ENCODE measurements at regions not wholly inside any gene's neighbourhood (a gene's known extent, or its start where the extent isn't known, plus 50 kb on each side); places are given as distances from the start of the nearest gene placed in this dataset.
"Not testable (repeated sequence)": the region's sequence is repeated elsewhere in the genome, so short reads cannot be mapped to it uniquely, and the experiment has no call there.

DNA sequence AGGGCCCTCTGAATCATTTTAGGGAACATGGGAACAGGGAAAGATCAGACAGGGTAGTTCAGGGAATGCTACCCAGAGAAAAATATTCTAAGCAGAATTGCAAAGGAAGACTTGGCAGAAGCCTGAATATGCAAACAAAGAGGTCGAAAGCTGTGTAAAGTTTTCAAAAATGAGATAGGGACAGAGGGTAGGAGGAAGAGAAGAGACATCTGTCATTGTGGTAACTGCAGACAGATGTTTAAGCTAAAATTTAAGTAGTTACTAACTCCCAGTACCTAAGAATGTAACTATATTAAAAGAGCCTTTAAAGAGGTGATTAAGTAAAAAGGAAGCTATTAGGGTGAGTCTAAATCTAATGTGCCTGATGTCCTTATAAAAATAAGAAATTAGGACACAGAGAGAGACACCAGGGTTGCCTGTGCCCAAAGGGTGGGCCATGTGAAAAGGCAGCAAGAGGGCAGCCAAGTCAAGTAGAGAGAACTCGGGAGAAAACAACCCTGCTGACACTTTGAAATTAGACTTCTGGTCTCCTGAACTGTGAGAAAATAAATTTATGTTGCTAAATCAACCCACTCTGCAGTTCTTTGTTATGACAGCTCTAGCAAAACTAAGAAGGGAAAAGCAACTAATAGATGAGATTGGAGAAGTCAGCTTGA is 1647.4 kb upstream of the C9orf72 start:
- DNase-seq (ENCODE audit: low spot score), result no peak

- no peak for DNase-seq (ENCODE audit: low spot score)
Observed at GRCh38 chr9:29228558-29228957, 1655.3 kb upstream of the C9orf72 start.

DNA sequence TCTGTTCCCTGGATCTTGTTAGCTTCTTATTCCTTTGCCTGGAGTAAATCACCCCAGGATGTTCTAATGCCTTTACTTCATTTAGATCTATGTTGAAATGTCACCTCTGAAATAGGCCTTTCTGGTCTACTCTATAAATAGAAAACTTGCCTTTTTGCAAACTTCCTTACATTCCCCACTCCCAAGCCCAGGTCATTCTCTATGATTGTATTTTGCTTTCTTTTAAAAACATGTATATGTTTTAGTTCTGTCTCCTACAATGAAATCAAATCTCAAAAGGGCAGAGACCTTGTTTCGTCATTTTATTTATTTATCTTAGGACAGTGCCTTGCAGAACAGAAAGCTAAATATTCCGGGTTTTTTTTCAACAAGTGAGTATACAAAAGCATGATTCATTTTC is 1657.7 kb upstream of the C9orf72 start:
- no peak for DNase-seq (ENCODE audit: low spot score)

- no peak for DNase-seq (ENCODE audit: low spot score)
Observed at GRCh38 chr9:29233193-29233592, 1659.9 kb upstream of the C9orf72 start.

DNA sequence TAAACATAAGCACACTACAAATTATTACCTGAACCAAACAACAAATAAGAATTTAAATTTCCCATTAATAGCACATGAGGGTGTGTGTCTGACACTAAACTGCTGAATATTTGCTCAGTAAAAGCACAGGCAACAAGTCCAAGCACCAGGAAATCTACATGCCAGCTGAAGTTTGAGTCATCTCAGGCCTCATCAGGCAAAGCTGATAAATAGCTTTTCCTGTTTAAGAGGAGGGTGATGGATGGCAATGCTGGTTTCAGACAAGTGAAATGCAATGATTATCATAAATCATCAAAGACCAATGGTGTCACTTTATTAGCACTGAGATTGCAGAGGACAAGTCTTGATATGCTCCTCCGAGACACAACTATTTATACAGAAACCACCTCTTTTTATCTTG is 1668.0 kb upstream of the C9orf72 start:
- DNase-seq (ENCODE audit: low spot score), result no peak

GRCh38 chr9:29245351-29245750 is 1672.1 kb upstream of the C9orf72 start:
- no peak for DNase-seq (ENCODE audit: low spot score)

- DNase-seq (ENCODE audit: low spot score), result not testable (repeated sequence)
Observed at GRCh38 chr9:29270400-29270799, 1697.1 kb upstream of the C9orf72 start.

DNA sequence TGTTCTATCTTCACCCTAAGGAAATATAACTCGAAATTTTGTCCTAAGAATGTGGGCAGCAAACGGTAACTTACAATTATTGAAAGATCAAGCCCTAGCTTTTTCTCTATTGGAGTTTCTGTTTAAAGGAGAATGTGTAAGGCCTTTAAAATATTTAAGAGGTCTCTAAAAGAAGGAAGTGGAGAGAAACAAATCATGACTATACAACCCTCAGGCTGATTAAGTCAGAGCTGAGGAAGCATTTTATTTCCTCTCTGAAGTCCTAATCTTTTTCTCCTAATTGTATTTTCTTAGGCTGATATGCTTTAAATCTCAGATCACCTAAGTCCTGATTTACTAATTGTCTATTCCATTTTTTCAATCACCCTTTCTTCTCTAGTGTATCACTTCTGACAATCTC is 1708.8 kb upstream of the C9orf72 start:
- DNase-seq (ENCODE audit: low spot score), result no peak

- DNase-seq (ENCODE audit: low spot score), result no peak
Observed at GRCh38 chr9:29285818-29286217, 1712.5 kb upstream of the C9orf72 start.

DNA sequence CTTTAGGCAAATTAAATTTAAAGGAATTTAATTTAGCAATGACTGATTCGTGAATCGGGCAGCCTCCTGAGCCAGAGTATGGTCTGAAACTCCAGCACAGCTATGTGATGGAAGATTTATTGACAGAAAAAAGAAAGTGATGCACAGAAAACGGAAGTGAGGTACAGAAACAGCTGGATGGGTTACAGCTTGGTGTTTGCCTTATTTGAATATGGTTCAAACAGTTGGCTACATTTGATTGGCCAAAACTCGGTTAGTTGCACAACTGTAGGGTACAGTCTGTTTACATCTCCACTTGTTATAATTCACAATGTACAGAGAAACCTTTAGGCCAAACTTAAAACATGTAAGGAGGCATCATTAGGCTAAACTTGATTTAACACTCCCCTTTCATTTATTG is 1716.1 kb upstream of the C9orf72 start:
- DNase-seq (ENCODE audit: low spot score), result no peak

GRCh38 chr9:29290516-29290915 is 1717.2 kb upstream of the C9orf72 start:
- DNase-seq (ENCODE audit: low spot score), result no peak

GRCh38 chr9:29297592-29297991 is 1724.3 kb upstream of the C9orf72 start:
- no peak for DNase-seq (ENCODE audit: low spot score)

- no peak for DNase-seq (ENCODE audit: low spot score)
Observed at GRCh38 chr9:29311221-29311620, 1737.9 kb upstream of the C9orf72 start.

- DNase-seq (ENCODE audit: low spot score), result no peak
Observed at GRCh38 chr9:29312327-29312726, 1739.0 kb upstream of the C9orf72 start.

- DNase-seq (ENCODE audit: low spot score), result no peak
Observed at GRCh38 chr9:29319736-29320513, 1746.6 kb upstream of the C9orf72 start.

GRCh38 chr9:29322240-29322639 is 1749.0 kb upstream of the C9orf72 start:
- no peak for DNase-seq (ENCODE audit: low spot score)

DNA sequence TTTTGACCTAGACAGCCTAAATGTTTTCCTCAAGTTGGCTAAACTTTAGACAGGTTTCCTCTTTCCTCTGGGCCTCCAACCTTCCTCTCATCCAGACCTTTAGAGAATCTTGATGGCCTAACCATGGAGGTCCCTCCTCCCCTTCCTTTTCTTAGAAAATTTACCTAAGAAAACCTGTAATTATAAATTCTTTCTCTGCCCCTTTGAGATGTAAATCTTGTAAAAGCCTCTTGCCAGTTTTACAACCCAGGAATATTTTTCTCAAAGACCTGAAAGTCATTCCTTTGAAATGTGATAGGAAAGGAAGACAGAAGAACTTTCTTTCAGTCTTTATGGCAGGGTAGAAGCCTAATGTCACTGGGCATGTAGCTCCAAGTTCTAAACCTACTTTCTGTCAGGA is 1752.6 kb upstream of the C9orf72 start:
- DNase-seq (ENCODE audit: low spot score), result no peak

GRCh38 chr9:29332789-29333188 is 1759.5 kb upstream of the C9orf72 start:
- DNase-seq (ENCODE audit: low spot score), result no peak

GRCh38 chr9:29336281-29336680 is 1763.0 kb upstream of the C9orf72 start:
- DNase-seq (ENCODE audit: low spot score), result no peak

- DNase-seq (ENCODE audit: low spot score), result no peak
Observed at GRCh38 chr9:29339387-29339786, 1766.1 kb upstream of the C9orf72 start.

DNA sequence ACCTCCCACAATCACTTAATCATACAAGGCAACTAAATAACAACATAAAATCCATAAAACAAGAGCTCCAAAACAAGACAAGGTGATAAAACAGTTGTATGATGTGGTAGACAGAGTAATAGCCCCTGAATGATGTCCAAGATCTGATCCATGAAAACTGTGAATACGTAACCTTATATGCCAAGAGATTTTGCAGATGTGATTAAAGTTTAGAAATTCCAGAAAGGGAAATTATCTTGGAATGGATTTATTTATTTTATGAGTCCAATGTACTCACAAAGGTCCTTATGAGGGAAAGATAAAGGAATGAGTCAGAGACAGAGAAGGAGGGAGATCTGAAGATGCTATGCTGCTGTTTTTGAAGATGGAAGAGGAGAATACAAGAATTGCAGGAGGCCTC is 1775.7 kb upstream of the C9orf72 start:
- no peak for DNase-seq (ENCODE audit: low spot score)

DNA sequence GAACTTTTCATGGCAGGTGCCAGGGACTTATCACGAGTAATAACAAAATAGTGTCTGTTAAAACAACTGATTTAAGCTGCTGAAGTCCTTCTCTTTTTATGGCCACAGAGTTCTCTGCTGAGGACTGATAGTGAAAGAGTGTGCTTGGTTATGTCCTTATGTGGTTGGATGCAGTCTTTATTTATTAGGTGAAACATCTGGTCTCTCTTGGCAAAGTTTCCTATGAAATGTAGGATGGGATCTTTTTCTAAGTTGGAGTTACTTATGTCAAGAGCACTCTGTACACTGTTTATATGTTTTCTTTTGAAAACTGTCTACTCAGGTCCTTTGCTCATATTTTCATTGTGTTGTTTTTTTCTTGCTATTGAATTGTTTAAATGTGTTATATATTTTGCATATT is 1816.1 kb upstream of the C9orf72 start:
- no peak for DNase-seq (ENCODE audit: low spot score)

DNA sequence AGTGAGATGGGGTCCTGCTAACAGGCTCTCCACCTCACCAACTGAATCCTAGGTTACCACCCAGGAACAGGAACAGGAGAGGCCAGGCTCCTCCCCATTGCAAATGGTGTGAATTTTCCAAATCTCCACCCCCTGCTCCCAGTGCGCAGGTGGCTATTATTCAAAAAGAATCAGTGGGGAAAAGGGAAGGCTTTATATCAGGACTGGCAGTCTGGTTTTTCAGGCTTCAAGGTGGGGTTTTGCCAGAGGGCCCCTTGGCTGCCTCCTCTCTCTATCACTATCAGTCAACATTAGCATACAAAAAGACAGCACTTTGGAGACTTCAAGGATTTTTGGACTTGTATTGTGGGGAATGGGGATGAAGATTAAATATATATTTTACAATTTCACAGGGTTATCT is 1817.6 kb upstream of the C9orf72 start:
- DNase-seq (ENCODE audit: low spot score), result no peak

DNA sequence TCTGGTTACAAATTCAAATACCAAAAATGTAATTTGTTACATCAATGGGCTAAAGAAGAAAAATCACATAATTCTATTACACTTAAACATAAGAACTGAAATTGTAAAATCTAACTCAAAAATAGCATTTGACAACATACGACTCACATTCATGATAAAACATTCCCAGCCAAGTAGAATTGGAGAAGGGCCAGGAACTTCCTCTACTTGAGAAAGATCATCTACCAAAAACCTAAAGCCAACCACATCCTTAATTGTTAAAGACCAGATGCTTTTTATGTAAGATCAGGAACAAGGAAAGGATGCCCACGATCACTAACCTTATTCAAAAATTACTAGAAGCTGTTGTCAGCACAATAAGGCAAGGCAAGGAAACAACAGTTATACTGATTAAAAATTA is 1819.8 kb upstream of the C9orf72 start:
- DNase-seq (ENCODE audit: low spot score), result no peak

Measured in AG08396 (cell line).